Adrenal gland (tissue), 9 donors: ENCODE measurements at regions not wholly inside any gene's neighbourhood (a gene's known extent, or its start where the extent isn't known, plus 50 kb on each side); places are given as distances from the start of the nearest gene placed in this dataset.

Experiments used
- DNase-seq, 7 donors: peaks; one replicate each; pipeline ENCODE4 v3.0.0-alpha.2; 2019 to 2020
- H3K27ac ChIP-seq, 5 donors: fragments of 200-600 bp; sonication (generic) in 4 of 5; 1 replicate in 3 of 5; 2 replicates in 2 of 5; pipeline versions ENCODE4 v1.5.1 to v1.8.0; 2016 to 2020; ENCODE audit warnings: mild to moderate bottlenecking in 1 of 5
- H3K27me3 ChIP-seq: fragments of 200-600 bp; 2 replicates; pipeline ENCODE4 v1.8.0; 2021
- H3K36me3 ChIP-seq, 2 donors: fragments of 200-600 bp; replicated peaks in 1 of 2; 1 replicate in 1 of 2; 2 replicates in 1 of 2; pipeline versions ENCODE4 v1.5.1 to v1.8.0; 2018 to 2022
- H3K4me1 ChIP-seq, 2 donors: fragments of 200-600 bp; replicated peaks in 1 of 2; 1 replicate in 1 of 2; 2 replicates in 1 of 2; pipeline versions ENCODE4 v1.5.1 to v1.8.0; 2018 to 2021
- H3K4me3 ChIP-seq, 4 donors: fragments of 200-600 bp; sonication (generic) in 3 of 4; one replicate each; pipeline ENCODE4 v1.5.1; 2016 to 2018
- H3K9me3 ChIP-seq, 3 donors: fragments of 200-600 bp; sonication (generic) in 1 of 3; replicated peaks in 1 of 3; 1 replicate in 2 of 3; 2 replicates in 1 of 3; pipeline versions ENCODE4 v1.5.1 to v1.8.0; 2016 to 2021
- CTCF ChIP-seq, 6 experiments: fragments of 450-650 bp in 4 of 6; fragments of 200-600 bp in 2 of 6; sonication (generic) in 1 of 6; IDR thresholded peaks; 1 replicate in 5 of 6; 2 replicates in 1 of 6; pipeline versions ENCODE4 v1.5.1 to v1.8.0; 2016 to 2021; ENCODE audit warnings: antibody characterized with exemption in 6 of 6, mild to moderate bottlenecking in 2 of 6, moderate library complexity in 1 of 6
- POLR2A ChIP-seq, 2 donors: fragments of 450-650 bp; IDR thresholded peaks; one replicate each; pipeline ENCODE4 v1.6.1; 2017; ENCODE audit warnings: antibody characterized with exemption in 2 of 2, mild to moderate bottlenecking in 2 of 2, moderate library complexity in 1 of 2
- WGBS, 4 donors: extraction: QIAGEN DNeasy Blood & Tissue Kit in 2 of 4; methylation state at CpG; one replicate each; pipeline versions ENCODE4 v1.1.5 to v1.1.7; 2013 to 2017; 5-methylcytosine and 5-hydroxymethylcytosine counted together
- intact Hi-C, 2 donors: fragments of 100-400 bp; cut with DNase I; formaldehyde crosslinking; loops; one replicate each; pipeline versions ENCODE4 v1.14.1 to v1.15.0; 2022 to 2023
- donor health status: healthy with polysubstance abuse.
- donor health status: Bipolar disorder and iron deficiency.
- donor health status: DM: yes; HTN: yes; CAD: no.
- donor health status: DM: no; HTN: no; CAD: no.
- donor health status: DM: no; HTN: no; CAD: no.

GRCh38 chr5:57035955-57036354 lies 84.0 kb upstream of the MIER3 start:
- no peak for DNase-seq
- Histone ChIP-seq H3K36me3 (no peaks in the 10 kb centered on the region), H3K4me1 (peaks cover 0 to 2% of the 10 kb centered on the region in 2 donors), H3K27me3 (no peaks in the 10 kb centered on the region), H3K27ac (no peak overlapping the region), H3K9me3 (no peaks in the 10 kb centered on the region), H3K4me3 (no peak overlapping the region)
- WGBS, 4 donors, result 75 to 85% (median 80%) methylated on average over 3 of the region's 3 CpGs
- no peak for TF ChIP-seq CTCF (IDR thresholded peaks at IDR 0.05)
- TF ChIP-seq POLR2A (IDR thresholded peaks at IDR 0.05), result no peak
- intact Hi-C loops, result no loop called here

- WGBS, 4 donors, result 84 to 91% (median 88%) methylated on average over 3 of the region's 3 CpGs
- TF ChIP-seq CTCF (IDR thresholded peaks at IDR 0.05), result no peak
- TF ChIP-seq POLR2A (IDR thresholded peaks at IDR 0.05), result no peak
Measured at GRCh38 chr5:57036761-57037160, 84.8 kb upstream of the MIER3 start.

GRCh38 chr5:57037355-57037754 lies 85.4 kb upstream of the MIER3 start:
- no peak overlapping the region for H3K27ac ChIP-seq
- DNase-seq, result peak in 6 of 7 donors; percentile 26 to 74 (median 41)
- H3K9me3 ChIP-seq, result no peaks in the 10 kb centered on the region
- 76 to 86% (median 80%) methylated on average over 6 of the region's 6 CpGs for WGBS, 4 donors
- intact Hi-C loops, result no loop called here
- no peaks in the 10 kb centered on the region for H3K27me3 ChIP-seq
- H3K4me1 ChIP-seq, result peaks cover 0 to 1% of the 10 kb centered on the region in 2 donors
- TF ChIP-seq POLR2A (IDR thresholded peaks at IDR 0.05) (no peak), CTCF (IDR thresholded peaks at IDR 0.05) (peak in 2 of 6 experiments; percentile 9 to 12)
- H3K4me3 ChIP-seq, result no peak overlapping the region
- H3K36me3 ChIP-seq, result no peaks in the 10 kb centered on the region

More at GRCh38 chr5:57036761-57037160, 84.8 kb upstream of the MIER3 start:
- Histone ChIP-seq H3K27ac (no peak overlapping the region), H3K4me3 (no peak overlapping the region), H3K36me3 (no peaks in the 10 kb centered on the region), H3K27me3 (no peaks in the 10 kb centered on the region), H3K9me3 (no peaks in the 10 kb centered on the region), H3K4me1 (peaks cover 0 to 2% of the 10 kb centered on the region in 2 donors)
- DNase-seq, result no peak
- intact Hi-C loops, result no loop called here

- Histone ChIP-seq H3K27ac (no peak overlapping the region), H3K27me3 (no peaks in the 10 kb centered on the region), H3K9me3 (no peaks in the 10 kb centered on the region), H3K4me1 (no peaks in the 10 kb centered on the region), H3K36me3 (no peaks in the 10 kb centered on the region), H3K4me3 (no peak overlapping the region)
- TF ChIP-seq POLR2A (IDR thresholded peaks at IDR 0.05), result no peak
- no peak for TF ChIP-seq CTCF (IDR thresholded peaks at IDR 0.05)
- WGBS, 4 donors, result 43 to 67% (median 57%) methylated on average over 1 of the region's 1 CpG
- intact Hi-C loops, result no loop called here
- no peak for DNase-seq
Measured at GRCh38 chr5:57041570-57041969, 89.6 kb upstream of the MIER3 start.
